MCF 10A (cell line): ENCODE measurements at regions not wholly inside any gene's neighbourhood (a gene's known extent, or its start where the extent isn't known, plus 50 kb on each side); places are given as distances from the start of the nearest gene placed in this dataset.

Source experiments
- BruUV-seq: library from RNA; stranded (reverse); fragments of 400-500 nt; replicated peaks from 2 replicates; lab custom pipeline; 2021; lab: Mats Ljungman, UMichigan
- CTCF ChIA-PET: fragments of 300-600 bp; sonication (Branson Sonifier 250); formaldehyde crosslinking; extraction: SDS; loops from one replicate; lab custom pipeline; 2021; ENCODE audit warnings: antibody characterized with exemption, inconsistent platforms; lab: Yijun Ruan, JAX
- POLR2A ChIA-PET: fragments of 300-600, 350-650 bp; sonication (Branson Sonifier 250); formaldehyde crosslinking; extraction: SDS; loops from one replicate; lab custom pipeline; 2020; ENCODE audit warnings: antibody characterized with exemption, inconsistent platforms; lab: Yijun Ruan, JAX
- DNase-seq: peaks from one replicate; pipeline ENCODE4 v3.0.0-alpha.2; 2018; ENCODE audit not compliant: unreplicated experiment
- H3K27ac Mint-ChIP-seq: one replicate; pipeline ENCODE4 v1.8.0; 2022; ENCODE audit warnings: mild to moderate bottlenecking, low read depth, mixed read lengths; ENCODE audit not compliant: unreplicated experiment
- H3K27me3 Mint-ChIP-seq: one replicate; pipeline ENCODE4 v1.8.0; 2022; ENCODE audit warnings: mixed read lengths; ENCODE audit not compliant: insufficient read depth, unreplicated experiment
- H3K36me3 Mint-ChIP-seq: one replicate; pipeline ENCODE4 v1.8.0; 2022; ENCODE audit warnings: mild to moderate bottlenecking, moderate library complexity, mixed read lengths; ENCODE audit not compliant: insufficient read depth, unreplicated experiment
- H3K4me1 Mint-ChIP-seq: one replicate; pipeline ENCODE4 v1.8.0; 2022; ENCODE audit warnings: mixed read lengths; ENCODE audit not compliant: insufficient read depth, unreplicated experiment
- H3K4me3 Mint-ChIP-seq: one replicate; pipeline ENCODE4 v1.8.0; 2022; ENCODE audit warnings: mild to moderate bottlenecking, moderate library complexity, mixed read lengths; ENCODE audit not compliant: unreplicated experiment
- H3K9me3 Mint-ChIP-seq: one replicate; pipeline ENCODE4 v1.8.0; 2022; ENCODE audit warnings: mixed read lengths; ENCODE audit not compliant: unreplicated experiment
- intact Hi-C: fragments of 100-400 bp; cut with micrococcal nuclease; formaldehyde crosslinking; loops from 2 replicates; pipeline ENCODE4 v1.14.1; 2022
- TF ChIP-seq, protein P1 (sequence below): fragments of 200-600 bp; IDR thresholded peaks from one replicate; pipeline ENCODE4 v1.8.0; 2022; ENCODE audit warnings: antibody characterized with exemption, mild to moderate bottlenecking; ENCODE audit not compliant: unreplicated experiment

DNA sequence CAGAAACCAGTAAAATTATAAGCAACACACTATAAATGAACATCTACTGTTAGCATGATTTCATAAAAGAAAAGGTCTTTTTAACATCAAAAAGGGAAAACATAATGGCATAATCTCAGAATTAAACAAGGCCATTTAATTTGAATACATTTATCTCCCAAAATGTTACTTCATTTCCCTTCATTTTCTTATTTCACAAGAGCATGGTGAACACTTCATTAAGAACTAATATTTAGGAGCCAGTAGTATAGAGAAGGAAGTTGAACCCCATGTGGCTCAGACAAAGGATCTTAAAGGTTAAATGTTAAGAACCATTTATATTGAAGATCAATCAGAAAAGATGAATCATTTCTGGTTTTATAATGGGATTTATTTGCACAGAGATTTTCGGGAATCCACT lies 981.7 kb downstream of the TTLL7 start:
- no peaks in the 10 kb centered on the region for H3K4me1 Mint-ChIP-seq
- H3K27ac Mint-ChIP-seq: no peak overlapping the region
- DNase-seq: no peak
- TF ChIP-seq, protein P1, sequence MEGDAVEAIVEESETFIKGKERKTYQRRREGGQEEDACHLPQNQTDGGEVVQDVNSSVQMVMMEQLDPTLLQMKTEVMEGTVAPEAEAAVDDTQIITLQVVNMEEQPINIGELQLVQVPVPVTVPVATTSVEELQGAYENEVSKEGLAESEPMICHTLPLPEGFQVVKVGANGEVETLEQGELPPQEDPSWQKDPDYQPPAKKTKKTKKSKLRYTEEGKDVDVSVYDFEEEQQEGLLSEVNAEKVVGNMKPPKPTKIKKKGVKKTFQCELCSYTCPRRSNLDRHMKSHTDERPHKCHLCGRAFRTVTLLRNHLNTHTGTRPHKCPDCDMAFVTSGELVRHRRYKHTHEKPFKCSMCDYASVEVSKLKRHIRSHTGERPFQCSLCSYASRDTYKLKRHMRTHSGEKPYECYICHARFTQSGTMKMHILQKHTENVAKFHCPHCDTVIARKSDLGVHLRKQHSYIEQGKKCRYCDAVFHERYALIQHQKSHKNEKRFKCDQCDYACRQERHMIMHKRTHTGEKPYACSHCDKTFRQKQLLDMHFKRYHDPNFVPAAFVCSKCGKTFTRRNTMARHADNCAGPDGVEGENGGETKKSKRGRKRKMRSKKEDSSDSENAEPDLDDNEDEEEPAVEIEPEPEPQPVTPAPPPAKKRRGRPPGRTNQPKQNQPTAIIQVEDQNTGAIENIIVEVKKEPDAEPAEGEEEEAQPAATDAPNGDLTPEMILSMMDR: no peak
- no peak overlapping the region for H3K4me3 Mint-ChIP-seq
- BruUV-seq: no TSS peak
- POLR2A ChIA-PET: no interaction called here
- H3K36me3 Mint-ChIP-seq: no peaks in the 10 kb centered on the region
- H3K9me3 Mint-ChIP-seq: peaks cover 7% of the 10 kb centered on the region
- intact Hi-C loops: no loop called here
- CTCF ChIA-PET: no interaction called here
- H3K27me3 Mint-ChIP-seq: no peaks in the 10 kb centered on the region

DNA sequence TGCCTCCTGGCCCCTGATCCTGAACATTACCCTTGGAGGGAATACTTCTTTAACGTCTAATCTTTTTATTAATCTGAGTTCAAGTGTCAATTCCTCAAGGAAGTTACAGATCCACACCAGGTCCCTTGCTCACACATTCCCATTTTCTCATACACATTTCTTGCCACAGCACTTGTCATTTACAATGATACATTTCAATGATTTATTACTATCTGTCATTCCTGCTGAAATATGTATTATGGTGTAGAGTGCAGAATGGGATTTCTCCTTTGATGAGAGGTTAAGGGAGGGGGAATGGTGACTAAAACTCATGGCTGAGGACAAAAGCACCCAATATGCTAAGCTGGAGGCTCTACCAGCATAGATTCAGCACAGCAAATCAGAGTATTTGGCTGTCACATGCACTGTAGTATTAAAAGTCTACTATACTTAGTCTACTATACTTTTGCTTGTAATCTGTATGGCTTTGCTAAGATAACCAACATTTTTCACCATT lies 982.5 kb downstream of the TTLL7 start:
- no TSS peak for BruUV-seq
- TF ChIP-seq, protein P1: no peak
- POLR2A ChIA-PET: no interaction called here
- intact Hi-C loops: no loop called here
- no peaks in the 10 kb centered on the region for H3K4me1 Mint-ChIP-seq
- CTCF ChIA-PET: no interaction called here
- no peaks in the 10 kb centered on the region for H3K36me3 Mint-ChIP-seq
- no peak overlapping the region for H3K27ac Mint-ChIP-seq
- H3K4me3 Mint-ChIP-seq: no peak overlapping the region
- DNase-seq: no peak
- H3K27me3 Mint-ChIP-seq: no peaks in the 10 kb centered on the region
- peaks cover 7% of the 10 kb centered on the region for H3K9me3 Mint-ChIP-seq

DNA sequence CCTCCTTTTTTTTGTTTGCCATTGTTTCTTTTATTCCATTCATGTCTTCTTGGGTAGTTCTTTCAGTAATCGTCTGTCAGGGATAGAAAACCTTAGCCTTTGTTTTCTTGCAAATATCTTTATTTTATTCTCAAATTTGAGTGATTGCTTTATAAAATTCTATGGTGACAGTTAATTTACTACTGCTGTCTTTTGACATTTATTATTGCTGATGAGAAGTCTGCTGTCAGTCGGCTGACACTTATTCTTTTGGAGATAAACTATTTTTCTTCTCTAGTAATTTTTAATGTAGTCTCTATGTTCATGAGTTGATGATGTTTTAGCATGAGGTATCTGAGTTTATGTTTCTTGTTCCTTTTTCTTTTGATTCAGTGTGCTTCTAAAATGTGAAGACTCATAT lies 983.8 kb downstream of the TTLL7 start:
- TF ChIP-seq, protein P1: no peak
- BruUV-seq: no TSS peak
- no peak overlapping the region for H3K4me3 Mint-ChIP-seq
- H3K36me3 Mint-ChIP-seq: no peaks in the 10 kb centered on the region
- ChIA-PET POLR2A (no interaction called here), CTCF (no interaction called here)
- no peak for DNase-seq
- peaks cover 4% of the 10 kb centered on the region for H3K9me3 Mint-ChIP-seq
- no peaks in the 10 kb centered on the region for H3K27me3 Mint-ChIP-seq
- no peaks in the 10 kb centered on the region for H3K4me1 Mint-ChIP-seq
- intact Hi-C loops: no loop called here
- no peak overlapping the region for H3K27ac Mint-ChIP-seq

DNA sequence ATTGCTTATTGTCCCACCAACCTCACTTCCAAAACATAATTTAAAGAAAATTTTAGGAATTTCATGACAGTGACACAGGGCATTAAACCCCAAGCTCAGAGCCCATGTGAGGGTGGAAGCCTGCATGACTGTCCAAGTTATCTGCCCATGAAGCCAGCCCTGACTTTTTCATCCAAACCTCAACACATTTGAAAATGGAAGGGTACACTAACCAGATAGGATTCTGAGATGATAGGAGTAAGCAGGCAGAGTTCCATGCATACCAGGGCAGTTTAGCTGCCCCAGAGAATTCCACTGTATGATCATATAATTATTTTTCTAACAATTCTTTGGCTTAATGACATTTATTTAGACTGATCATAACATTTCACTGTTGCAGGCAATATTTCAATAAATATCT lies 986.0 kb downstream of the TTLL7 start:
- Mint-ChIP-seq H3K27me3 (no peaks in the 10 kb centered on the region), H3K4me1 (no peaks in the 10 kb centered on the region)

More for the DNA sequence above, 986.0 kb downstream of the TTLL7 start:
- no peak for DNase-seq
- H3K9me3 Mint-ChIP-seq: no peaks in the 10 kb centered on the region
- H3K36me3 Mint-ChIP-seq: no peaks in the 10 kb centered on the region
- BruUV-seq: no TSS peak
- TF ChIP-seq, protein P1: no peak
- intact Hi-C loops: no loop called here
- ChIA-PET CTCF (interaction anchor here (0.6 to 1.0 kb wide), 2 partner anchors 13 to 41 kb away, joined by 3 to 4 read pairs; no protein-coding TSS in a partner anchor), POLR2A (no interaction called here)
- no peak overlapping the region for H3K27ac Mint-ChIP-seq
- no peak overlapping the region for H3K4me3 Mint-ChIP-seq
